Left lung (tissue), 4 donors: ENCODE measurements at regions not wholly inside any gene's neighbourhood (a gene's known extent, or its start where the extent isn't known, plus 50 kb on each side); places are given as distances from the start of the nearest gene placed in this dataset.
A peak's percentile ranks its signal among the peaks of the same experiment; 100 is the strongest.

Experiments
- ATAC-seq: fragments of 200-7000 bp; cut with Tn5 transposase; one replicate; pipeline ENCODE4 v1.9.1; 2020; ENCODE audit warnings: moderate library complexity
- DNase-seq, 4 donors: peaks; one replicate each; pipeline ENCODE4 v3.0.0-alpha.2; 2013 to 2020
- H3K27ac ChIP-seq, 2 donors: fragments of 200-600 bp; sonication (generic) in 1 of 2; one replicate each; pipeline versions ENCODE4 v1.5.0 to v1.8.0; 2020 to 2021
- H3K27me3 ChIP-seq, 2 donors: fragments of 200-600 bp; sonication (generic) in 1 of 2; one replicate each; pipeline versions ENCODE4 v1.5.0 to v1.8.0; 2020 to 2021
- H3K36me3 ChIP-seq, 2 donors: fragments of 200-600 bp; sonication (generic) in 1 of 2; one replicate each; pipeline versions ENCODE4 v1.5.0 to v1.8.0; 2020 to 2021
- H3K4me1 ChIP-seq, 2 donors: fragments of 200-600 bp; one replicate each; pipeline ENCODE4 v1.8.0; 2021
- H3K4me3 ChIP-seq, 2 donors: fragments of 200-600 bp; sonication (generic) in 1 of 2; one replicate each; pipeline versions ENCODE4 v1.5.0 to v1.8.0; 2020 to 2021; ENCODE audit warnings: mild to moderate bottlenecking in 1 of 2
- H3K9me3 ChIP-seq, 2 donors: fragments of 200-600 bp; sonication (generic) in 1 of 2; one replicate each; pipeline versions ENCODE4 v1.5.0 to v1.8.0; 2020 to 2021
- CTCF ChIP-seq, 2 donors: fragments of 200-600 bp; sonication (generic) in 1 of 2; IDR thresholded peaks; one replicate each; pipeline versions ENCODE4 v1.5.0 to v1.8.0; 2021; ENCODE audit warnings: antibody characterized with exemption in 2 of 2
- intact Hi-C, 2 donors: fragments of 100-400 bp; cut with DNase I; formaldehyde crosslinking; loops; one replicate each; pipeline versions ENCODE4 v1.11.2 to v1.14.2; 2022
- donor health status: DM: no; HTN: yes; CAD: no.
- donor health status: DM: no; HTN: no; CAD: no.

- no peak for ATAC-seq
- intact Hi-C loops: no loop called here
- no peaks in the 10 kb centered on the region for H3K9me3 ChIP-seq
Measured at GRCh38 chr3:194755671-194756459, 70.2 kb downstream of the FAM43A start.

GRCh38 chr3:194756460-194756779, 70.7 kb downstream of the FAM43A start:
- Histone ChIP-seq H3K4me3 (no peak overlapping the region), H3K36me3 (no peaks in the 10 kb centered on the region), H3K4me1 (peaks cover 3 to 5% of the 10 kb centered on the region in 2 donors), H3K27me3 (no peaks in the 10 kb centered on the region), H3K9me3 (no peaks in the 10 kb centered on the region), H3K27ac (no peak overlapping the region)
- DNase-seq: no peak
- intact Hi-C loops: no loop called here
- no peak for ATAC-seq
- TF ChIP-seq CTCF (IDR thresholded peaks at IDR 0.05): no peak

More at GRCh38 chr3:194755671-194756459, 70.2 kb downstream of the FAM43A start:
- no peak for TF ChIP-seq CTCF (IDR thresholded peaks at IDR 0.05)
- H3K4me3 ChIP-seq: no peak overlapping the region
- peaks cover under 1 to 2% of the 10 kb centered on the region in 2 donors for H3K4me1 ChIP-seq
- no peaks in the 10 kb centered on the region for H3K36me3 ChIP-seq
- DNase-seq: no peak
- no peaks in the 10 kb centered on the region for H3K27me3 ChIP-seq
- H3K27ac ChIP-seq: no peak overlapping the region

- intact Hi-C loops: no loop called here
- Histone ChIP-seq H3K27ac (no peak overlapping the region), H3K36me3 (no peaks in the 10 kb centered on the region), H3K4me3 (no peak overlapping the region), H3K4me1 (peaks cover 3 to 5% of the 10 kb centered on the region in 2 donors), H3K9me3 (no peaks in the 10 kb centered on the region), H3K27me3 (no peaks in the 10 kb centered on the region)
- ATAC-seq (no peak), DNase-seq (no peak)
- no peak for TF ChIP-seq CTCF (IDR thresholded peaks at IDR 0.05)
Measured at GRCh38 chr3:194756791-194757325, 71.2 kb downstream of the FAM43A start.

GRCh38 chr3:194757647-194758061, 72.0 kb downstream of the FAM43A start:
- DNase-seq (peak in 2 of 4 donors; percentile 86 to 94), ATAC-seq (peak; percentile 14)
- Histone ChIP-seq H3K27me3 (no peaks in the 10 kb centered on the region), H3K9me3 (no peaks in the 10 kb centered on the region), H3K27ac (no peak overlapping the region), H3K4me1 (peaks cover 3 to 5% of the 10 kb centered on the region in 2 donors), H3K4me3 (no peak overlapping the region), H3K36me3 (no peaks in the 10 kb centered on the region)
- intact Hi-C loops: no loop called here
- no peak for TF ChIP-seq CTCF (IDR thresholded peaks at IDR 0.05)

GRCh38 chr3:194758716-194759115, 73.0 kb downstream of the FAM43A start:
- H3K27me3 ChIP-seq: no peaks in the 10 kb centered on the region
- TF ChIP-seq CTCF (IDR thresholded peaks at IDR 0.05): no peak
- peaks cover 3 to 5% of the 10 kb centered on the region in 2 donors for H3K4me1 ChIP-seq
- H3K27ac ChIP-seq: no peak overlapping the region
- no peaks in the 10 kb centered on the region for H3K9me3 ChIP-seq
- H3K36me3 ChIP-seq: no peaks in the 10 kb centered on the region
- H3K4me3 ChIP-seq: no peak overlapping the region
- no peak for ATAC-seq
- no peak for DNase-seq
- intact Hi-C loops: no loop called here
